Smooth muscle cell (in vitro differentiated cells): ENCODE measurements at regions not wholly inside any gene's neighbourhood (a gene's known extent, or its start where the extent isn't known, plus 50 kb on each side); places are given as distances from the start of the nearest gene placed in this dataset.

Experiments
- DNase-seq: peaks from one replicate; lab custom pipeline; 2025; ENCODE audit not compliant: unreplicated experiment; lab: John Stamatoyannopoulos, UW
- H2AFZ ChIP-seq: fragments of 200-600 bp; sonication (generic); 2 replicates; pipeline ENCODE4 v1.6.0; 2016; ENCODE audit warnings: antibody characterized with exemption, low read depth, mild to moderate bottlenecking
- H3F3A ChIP-seq: fragments of 200-600 bp; sonication (generic); 2 replicates; pipeline ENCODE4 v1.6.0; 2017; ENCODE audit warnings: antibody characterized with exemption, low read depth
- H3K27ac ChIP-seq: fragments of 200-600 bp; sonication (generic); 2 replicates; pipeline ENCODE4 v1.5.1; 2016; ENCODE audit warnings: low read depth, mild to moderate bottlenecking
- H3K27me3 ChIP-seq: fragments of 200-600 bp; sonication (generic); 2 replicates; pipeline ENCODE4 v1.6.1; 2016; ENCODE audit warnings: low read depth, mild to moderate bottlenecking
- H3K36me3 ChIP-seq: fragments of 200-600 bp; sonication (generic); 2 replicates; pipeline ENCODE4 v1.5.1; 2016; ENCODE audit warnings: low read depth
- H3K4me1 ChIP-seq: fragments of 200-600 bp; sonication (generic); 2 replicates; pipeline ENCODE4 v1.5.1; 2016; ENCODE audit warnings: low read depth
- H3K4me2 ChIP-seq: fragments of 200-600 bp; sonication (generic); 2 replicates; pipeline ENCODE4 v1.6.0; 2016; ENCODE audit warnings: mild to moderate bottlenecking
- H3K4me3 ChIP-seq: fragments of 200-600 bp; sonication (generic); 2 replicates; pipeline ENCODE4 v1.5.1; 2016; ENCODE audit warnings: mild to moderate bottlenecking
- H3K79me2 ChIP-seq: fragments of 200-600 bp; sonication (generic); 2 replicates; pipeline ENCODE4 v1.6.0; 2016; ENCODE audit warnings: low read depth, mild to moderate bottlenecking
- H3K9ac ChIP-seq: fragments of 200-600 bp; sonication (generic); 2 replicates; pipeline ENCODE4 v1.6.0; 2016; ENCODE audit warnings: low read depth
- H3K9me3 ChIP-seq: fragments of 200-600 bp; sonication (generic); replicated peaks from 2 replicates; pipeline ENCODE4 v1.5.1; 2016; ENCODE audit warnings: low read depth
- H4K20me1 ChIP-seq: fragments of 200-600 bp; sonication (generic); 2 replicates; pipeline ENCODE4 v1.6.0; 2016; ENCODE audit warnings: low read depth
- CTCF ChIP-seq: fragments of 200-600 bp; sonication (generic); IDR thresholded peaks from 2 replicates; pipeline ENCODE4 v1.5.1; 2017; ENCODE audit warnings: borderline replicate concordance, mild to moderate bottlenecking, antibody characterized with exemption; ENCODE audit not compliant: insufficient read depth, poor library complexity, severe bottlenecking
- WGBS: methylation state at CpG from one replicate; pipeline ENCODE4 v1.1.7; 2016; ENCODE audit warnings: low lambda C conversion rate; 5-methylcytosine and 5-hydroxymethylcytosine counted together

GRCh38 chr18:71643822-71644221, 900.3 kb downstream of the CBLN2 start:
- no peak for TF ChIP-seq CTCF

GRCh38 chr18:71630696-71631095, 913.4 kb downstream of the CBLN2 start:
- Histone ChIP-seq H2AFZ (no peak overlapping the region), H3K36me3 (no peaks in the 10 kb centered on the region), H3K4me3 (no peak overlapping the region), H3K27me3 (no peaks in the 10 kb centered on the region), H3K4me2 (no peak overlapping the region), H3K9me3 (no peaks in the 10 kb centered on the region), H3F3A (no peaks in the 10 kb centered on the region), H4K20me1 (no peaks in the 10 kb centered on the region), H3K4me1 (no peaks in the 10 kb centered on the region), H3K9ac (no peak overlapping the region), H3K79me2 (no peaks in the 10 kb centered on the region), H3K27ac (no peak overlapping the region)
- no peak for DNase-seq
- WGBS: 76% methylated on average over 3 of the region's 3 CpGs
- TF ChIP-seq CTCF: no peak

More at GRCh38 chr18:71643822-71644221, 900.3 kb downstream of the CBLN2 start:
- Histone ChIP-seq H3K27ac (no peak overlapping the region), H3K4me3 (no peak overlapping the region), H3K27me3 (no peaks in the 10 kb centered on the region), H3F3A (no peaks in the 10 kb centered on the region), H3K4me1 (no peaks in the 10 kb centered on the region), H3K4me2 (no peak overlapping the region), H3K9ac (no peak overlapping the region), H2AFZ (no peak overlapping the region), H3K79me2 (no peaks in the 10 kb centered on the region), H3K9me3 (no peaks in the 10 kb centered on the region), H4K20me1 (no peaks in the 10 kb centered on the region), H3K36me3 (no peaks in the 10 kb centered on the region)
- DNase-seq: no peak
- WGBS: 93% methylated on average over 12 of the region's 12 CpGs

GRCh38 chr18:71625556-71626090, 918.5 kb downstream of the CBLN2 start:
- Histone ChIP-seq H3F3A (no peaks in the 10 kb centered on the region), H2AFZ (no peak overlapping the region), H4K20me1 (no peaks in the 10 kb centered on the region), H3K79me2 (no peaks in the 10 kb centered on the region), H3K4me3 (no peak overlapping the region), H3K4me2 (no peak overlapping the region), H3K4me1 (no peaks in the 10 kb centered on the region), H3K9ac (no peak overlapping the region), H3K9me3 (no peaks in the 10 kb centered on the region), H3K27ac (no peak overlapping the region), H3K36me3 (no peaks in the 10 kb centered on the region), H3K27me3 (no peaks in the 10 kb centered on the region)
- no peak for TF ChIP-seq CTCF
- 89% methylated on average over 1 of the region's 1 CpG for WGBS
- DNase-seq: no peak

- Histone ChIP-seq H3K9ac (no peak overlapping the region), H3K4me3 (no peak overlapping the region), H3K9me3 (no peaks in the 10 kb centered on the region), H2AFZ (no peak overlapping the region), H3F3A (no peaks in the 10 kb centered on the region), H3K4me1 (no peaks in the 10 kb centered on the region), H3K27me3 (no peaks in the 10 kb centered on the region), H4K20me1 (no peaks in the 10 kb centered on the region), H3K4me2 (no peak overlapping the region), H3K27ac (no peak overlapping the region), H3K36me3 (no peaks in the 10 kb centered on the region), H3K79me2 (no peaks in the 10 kb centered on the region)
- no peak for DNase-seq
- WGBS: 71% methylated on average over 1 of the region's 1 CpG
- TF ChIP-seq CTCF: no peak
Measured at GRCh38 chr18:71598374-71598773, 945.8 kb downstream of the CBLN2 start.
